GM12878 (cell line): ENCODE measurements at regions not wholly inside any gene's neighbourhood (a gene's known extent, or its start where the extent isn't known, plus 50 kb on each side); places are given as distances from the start of the nearest gene placed in this dataset.

Source experiments
- ATAC-seq: fragments of 200-7000 bp; cut with Tn5 transposase; 3 replicates; pipeline ENCODE4 v1.9.1; 2020; ENCODE audit warnings: mild to moderate bottlenecking, moderate library complexity
- BruUV-seq: library from RNA; stranded (reverse); fragments of 400-500 nt; replicated peaks from 2 replicates; lab custom pipeline; 2021; lab: Mats Ljungman, UMichigan
- CTCF ChIA-PET: fragments of 300-600 bp; sonication (Branson Sonifier 250); formaldehyde crosslinking; extraction: SDS; loops from one replicate; lab custom pipeline; 2021; ENCODE audit warnings: inconsistent platforms; lab: Yijun Ruan, JAX
- POLR2A ChIA-PET: fragments of 350-600 bp; formaldehyde crosslinking; extraction: SDS; loops from one replicate; lab custom pipeline; 2021; ENCODE audit warnings: inconsistent platforms; lab: Charles Lee
- RAD21 ChIA-PET: fragments of 300-600 bp; sonication (Branson Sonifier 250); formaldehyde crosslinking; loops from one replicate; lab custom pipeline; 2023; ENCODE audit warnings: antibody characterized with exemption; ENCODE audit not compliant: unreplicated experiment; lab: Charles Lee
- SMC1A ChIA-PET: fragments of 300-600 bp; sonication (Branson Sonifier 250); formaldehyde crosslinking; loops from one replicate; lab custom pipeline; 2023; ENCODE audit not compliant: unreplicated experiment, uncharacterized antibody; lab: Charles Lee
- DNase-seq: peaks from one replicate; pipeline ENCODE4 v3.0.0-alpha.2; 2011; ENCODE audit warnings: low read depth, low spot score
- FAIRE-seq: peaks from 3 replicates; lab custom pipeline; 2011; peaks lifted over from hg19 to GRCh38; lab: Jason Lieb, UNC
- H2AFZ ChIP-seq: 2 replicates; pipeline ENCODE4 v1.6.0; 2011; ENCODE audit warnings: low read depth, low read length, control low read depth; ENCODE audit not compliant: control insufficient read depth
- H3K27ac ChIP-seq: 2 replicates; pipeline ENCODE4 v1.5.1; 2011; ENCODE audit warnings: control low read depth; ENCODE audit not compliant: control insufficient read depth, insufficient read depth
- H3K27me3 ChIP-seq, 2 experiments: replicated peaks in 1 of 2; 2 replicates each; pipeline versions ENCODE4 v1.6.0 to v1.6.1; 2011; ENCODE audit warnings: low read length in 1 of 2; ENCODE audit not compliant: control insufficient read depth in 2 of 2, insufficient read depth in 2 of 2
- H3K36me3 ChIP-seq, 2 experiments: 2 replicates each; pipeline ENCODE4 v1.5.1; 2011; ENCODE audit warnings: low read length in 1 of 2; ENCODE audit not compliant: control insufficient read depth in 2 of 2, insufficient read depth in 2 of 2
- H3K4me1 ChIP-seq: 2 replicates; pipeline ENCODE4 v1.6.1; 2011; ENCODE audit warnings: mild to moderate bottlenecking, low read length, moderate library complexity, mixed read lengths; ENCODE audit not compliant: control insufficient read depth, insufficient read depth
- H3K4me2 ChIP-seq: 2 replicates; pipeline ENCODE4 v1.6.0; 2011; ENCODE audit warnings: control low read depth; ENCODE audit not compliant: control insufficient read depth, insufficient read depth
- H3K4me3 ChIP-seq: fragments of 200-600 bp; sonication (generic); 2 replicates; pipeline ENCODE4 v1.5.1; 2016
- H3K79me2 ChIP-seq: 2 replicates; pipeline ENCODE4 v1.6.0; 2011; ENCODE audit warnings: low read length; ENCODE audit not compliant: control insufficient read depth, insufficient read depth
- H3K9ac ChIP-seq: 2 replicates; pipeline ENCODE4 v1.8.0; 2011; ENCODE audit warnings: low read length, control low read depth, mixed read lengths; ENCODE audit not compliant: control insufficient read depth, insufficient read depth
- H3K9me3 ChIP-seq: replicated peaks from 3 replicates; pipeline ENCODE4 v1.5.1; 2011; ENCODE audit warnings: mild to moderate bottlenecking, low read length; ENCODE audit not compliant: control insufficient read depth, insufficient read depth
- H4K20me1 ChIP-seq: 2 replicates; pipeline ENCODE4 v1.6.0; 2011; ENCODE audit not compliant: control insufficient read depth, insufficient read depth
- BRCA1 ChIP-seq: IDR thresholded peaks from 2 replicates; pipeline ENCODE4 v1.6.1; 2011; ENCODE audit warnings: low read depth, low read length, improper control_type of control experiment
- DPF2 ChIP-seq: fragments of 450-650 bp; IDR thresholded peaks from 2 replicates; pipeline ENCODE4 v1.6.1; 2017; ENCODE audit warnings: mild to moderate bottlenecking
- FOXK2 ChIP-seq: fragments of 450-650 bp; IDR thresholded peaks from 2 replicates; pipeline ENCODE4 v1.6.1; 2017; ENCODE audit warnings: mild to moderate bottlenecking, moderate library complexity
- HDAC6 ChIP-seq: fragments of 200-600 bp; sonication (generic); IDR thresholded peaks from one replicate; pipeline ENCODE4 v1.8.0; 2017; ENCODE audit warnings: antibody characterized with exemption; ENCODE audit not compliant: unreplicated experiment
- LARP7 ChIP-seq: fragments of 450-650 bp; IDR thresholded peaks from 2 replicates; pipeline ENCODE4 v1.6.1; 2017; ENCODE audit warnings: mild to moderate bottlenecking
- PAX8 ChIP-seq: fragments of 450-650 bp; IDR thresholded peaks from 2 replicates; pipeline ENCODE4 v1.6.1; 2017; ENCODE audit warnings: mild to moderate bottlenecking, moderate library complexity
- SIX5 ChIP-seq: IDR thresholded peaks from 2 replicates; pipeline ENCODE4 v1.6.1; 2011; ENCODE audit warnings: mild to moderate bottlenecking, low read depth, low read length, moderate library complexity; ENCODE audit not compliant: severe bottlenecking
- SMARCA5 ChIP-seq: fragments of 450-650 bp; IDR thresholded peaks from 2 replicates; pipeline ENCODE4 v1.6.1; 2017; ENCODE audit warnings: mild to moderate bottlenecking
- SPI1 ChIP-seq: IDR thresholded peaks from 2 replicates; pipeline ENCODE4 v1.6.1; 2011; ENCODE audit warnings: low read depth, mild to moderate bottlenecking, low read length, moderate library complexity, borderline replicate concordance; ENCODE audit not compliant: insufficient read depth
- TCF12 ChIP-seq: IDR thresholded peaks from 2 replicates; pipeline ENCODE4 v1.6.1; 2011; ENCODE audit warnings: low read depth, mild to moderate bottlenecking, low read length
- ZZZ3 ChIP-seq: IDR thresholded peaks from 2 replicates; pipeline ENCODE4 v1.6.1; 2011; ENCODE audit warnings: low read depth; ENCODE audit not compliant: control insufficient read depth, insufficient read length
- in situ Hi-C: fragments of 300-500 bp; cut with MboI; formaldehyde crosslinking; loops from 9 replicates; pipeline ENCODE4 v1.14.3; 2018; ENCODE audit warnings: mixed read lengths
- intact Hi-C: fragments of 100-400 bp; cut with micrococcal nuclease; formaldehyde crosslinking; loops from one replicate; pipeline ENCODE4 v1.14.2; 2022; ENCODE audit not compliant: unreplicated experiment
- TF ChIP-seq, protein P1 (sequence below): fragments of 450-650 bp; IDR thresholded peaks from 2 replicates; pipeline ENCODE4 v1.6.1; 2017; ENCODE audit warnings: antibody characterized with exemption, mild to moderate bottlenecking, moderate library complexity

DNA sequence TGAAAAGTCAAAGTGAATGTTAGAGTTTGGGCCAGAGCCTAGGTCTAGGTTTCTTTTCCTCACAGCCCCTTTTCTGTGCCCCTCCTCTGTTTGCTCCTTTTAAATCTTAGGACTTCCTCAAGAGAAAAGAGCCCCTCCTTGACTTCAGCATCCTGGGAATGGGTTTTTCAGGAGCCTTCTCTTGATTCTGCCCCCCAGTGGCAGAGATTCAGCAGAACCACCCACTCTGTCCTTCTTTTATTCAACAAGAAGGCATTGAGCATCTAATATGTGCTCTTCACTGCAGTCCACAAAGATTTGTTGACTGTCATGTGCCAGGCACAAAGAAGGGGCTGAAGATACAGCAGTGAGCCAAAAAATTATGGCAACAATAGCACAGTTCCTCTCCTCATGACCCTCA lies 270.8 kb upstream of the CDH5 start:
- H3K4me2 ChIP-seq, result no peak overlapping the region
- FAIRE-seq (no peak), ATAC-seq (no peak), DNase-seq (no peak)
- H3K27me3 ChIP-seq, result no peaks in the 10 kb centered on the region
- SMC1A ChIA-PET, result no interaction called here
- no peaks in the 10 kb centered on the region for H3K9me3 ChIP-seq
- intact Hi-C loops (no loop called here), in situ Hi-C loops (no loop called here)
- H3K4me1 ChIP-seq, result no peaks in the 10 kb centered on the region
- BruUV-seq, result no TSS peak
- no peaks in the 10 kb centered on the region for H4K20me1 ChIP-seq
- POLR2A ChIA-PET, result no interaction called here
- H3K36me3 ChIP-seq, result no peaks in the 10 kb centered on the region
- TF ChIP-seq SPI1, result no peak
- TF ChIP-seq BRCA1, result no peak
- TF ChIP-seq SMARCA5, result no peak
- TF ChIP-seq ZZZ3, result no peak
- no peak for TF ChIP-seq PAX8
- TF ChIP-seq TCF12, result no peak
- TF ChIP-seq, protein P1, sequence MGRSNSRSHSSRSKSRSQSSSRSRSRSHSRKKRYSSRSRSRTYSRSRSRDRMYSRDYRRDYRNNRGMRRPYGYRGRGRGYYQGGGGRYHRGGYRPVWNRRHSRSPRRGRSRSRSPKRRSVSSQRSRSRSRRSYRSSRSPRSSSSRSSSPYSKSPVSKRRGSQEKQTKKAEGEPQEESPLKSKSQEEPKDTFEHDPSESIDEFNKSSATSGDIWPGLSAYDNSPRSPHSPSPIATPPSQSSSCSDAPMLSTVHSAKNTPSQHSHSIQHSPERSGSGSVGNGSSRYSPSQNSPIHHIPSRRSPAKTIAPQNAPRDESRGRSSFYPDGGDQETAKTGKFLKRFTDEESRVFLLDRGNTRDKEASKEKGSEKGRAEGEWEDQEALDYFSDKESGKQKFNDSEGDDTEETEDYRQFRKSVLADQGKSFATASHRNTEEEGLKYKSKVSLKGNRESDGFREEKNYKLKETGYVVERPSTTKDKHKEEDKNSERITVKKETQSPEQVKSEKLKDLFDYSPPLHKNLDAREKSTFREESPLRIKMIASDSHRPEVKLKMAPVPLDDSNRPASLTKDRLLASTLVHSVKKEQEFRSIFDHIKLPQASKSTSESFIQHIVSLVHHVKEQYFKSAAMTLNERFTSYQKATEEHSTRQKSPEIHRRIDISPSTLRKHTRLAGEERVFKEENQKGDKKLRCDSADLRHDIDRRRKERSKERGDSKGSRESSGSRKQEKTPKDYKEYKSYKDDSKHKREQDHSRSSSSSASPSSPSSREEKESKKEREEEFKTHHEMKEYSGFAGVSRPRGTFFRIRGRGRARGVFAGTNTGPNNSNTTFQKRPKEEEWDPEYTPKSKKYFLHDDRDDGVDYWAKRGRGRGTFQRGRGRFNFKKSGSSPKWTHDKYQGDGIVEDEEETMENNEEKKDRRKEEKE, result no peak
- no peak for TF ChIP-seq HDAC6
- TF ChIP-seq DPF2, result no peak
- no peak for TF ChIP-seq FOXK2
- no peak for TF ChIP-seq LARP7
- TF ChIP-seq SIX5, result no peak
- H3K9ac ChIP-seq, result no peak overlapping the region
- RAD21 ChIA-PET, result no interaction called here
- no peak overlapping the region for H3K27ac ChIP-seq
- no peak overlapping the region for H2AFZ ChIP-seq
- no peaks in the 10 kb centered on the region for H3K79me2 ChIP-seq
- CTCF ChIA-PET, result no interaction called here
- H3K4me3 ChIP-seq, result no peak overlapping the region
